GM19025 (cell line): ENCODE measurements at regions not wholly inside any gene's neighbourhood (a gene's known extent, or its start where the extent isn't known, plus 50 kb on each side); places are given as distances from the start of the nearest gene placed in this dataset.
"Not testable (repeated sequence)": the region's sequence is repeated elsewhere in the genome, so short reads cannot be mapped to it uniquely, and the experiment has no call there.

Source experiments
- ATAC-seq: cut with Tn5 transposase; IDR thresholded peaks from one replicate; pipeline ENCODE4 v1.9.1; 2021; ENCODE audit warnings: mild to moderate bottlenecking, low read depth, moderate library complexity; ENCODE audit not compliant: unreplicated experiment

GRCh38 chr1:219733511-219734174, 120.7 kb upstream of the ZC3H11B start:
- no peak for ATAC-seq

DNA sequence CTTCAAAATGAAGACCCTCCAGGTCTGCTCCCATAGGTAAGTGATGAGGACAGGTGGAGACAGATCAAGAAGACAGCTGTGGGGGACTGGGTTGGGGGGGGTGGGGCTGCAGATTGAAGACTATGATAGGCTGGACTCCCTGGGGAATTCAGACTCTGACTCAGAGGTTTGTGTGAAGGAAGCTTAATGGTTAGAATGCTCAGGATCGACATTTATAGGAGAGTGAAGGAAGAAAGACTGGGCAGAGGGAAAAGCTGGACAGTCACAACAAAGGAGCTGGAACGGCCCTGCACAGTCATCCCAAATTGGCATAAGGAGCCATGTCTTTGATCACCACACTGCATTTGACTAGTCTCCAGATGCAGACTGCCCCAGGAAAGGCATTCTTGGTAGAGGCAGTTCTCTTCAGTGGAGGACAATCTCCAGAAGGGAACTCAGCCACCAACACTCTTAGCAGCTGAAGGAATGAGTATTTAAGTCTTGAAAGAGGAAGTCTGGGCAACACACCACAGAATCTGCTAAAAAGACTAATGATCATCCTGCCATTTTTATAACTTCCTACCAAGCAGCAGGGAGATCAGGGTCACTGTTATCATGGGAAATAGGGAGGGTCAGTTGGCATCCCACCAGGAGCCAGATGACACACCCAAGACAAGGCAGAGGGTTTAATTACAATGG, 120.0 kb upstream of the ZC3H11B start:
- no peak for ATAC-seq

- no peak for ATAC-seq
Observed at GRCh38 chr1:219731771-219732170, 118.9 kb upstream of the ZC3H11B start.

GRCh38 chr1:219726480-219727272, 113.8 kb upstream of the ZC3H11B start:
- no peak for ATAC-seq

GRCh38 chr1:219724440-219724839, 111.5 kb upstream of the ZC3H11B start:
- ATAC-seq = no peak

- no peak for ATAC-seq
Observed at GRCh38 chr1:219717536-219717935, 104.6 kb upstream of the ZC3H11B start.

GRCh38 chr1:219716611-219717114, 103.8 kb upstream of the ZC3H11B start:
- no peak for ATAC-seq

DNA sequence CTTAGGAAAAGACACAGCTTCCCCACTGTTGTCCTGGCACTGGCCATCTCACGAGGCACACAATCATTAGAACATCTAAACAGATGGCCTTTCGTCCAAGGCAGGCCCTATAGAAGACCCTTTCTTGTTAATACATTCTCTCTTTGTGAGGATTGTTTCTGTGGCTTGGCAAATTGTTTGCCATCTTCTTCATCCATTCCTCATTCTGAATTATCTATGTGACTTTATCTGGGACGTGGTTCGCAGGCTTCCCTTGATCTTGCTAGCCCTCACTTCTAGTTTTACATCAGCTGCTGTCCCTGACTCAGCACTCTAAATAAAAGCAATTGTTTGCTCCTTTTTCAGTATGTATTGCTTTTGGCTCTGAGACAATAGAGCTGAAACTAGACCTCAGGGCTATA, 101.1 kb upstream of the ZC3H11B start:
- ATAC-seq = no peak

- ATAC-seq = no peak
Observed at GRCh38 chr1:219712506-219712905, 99.6 kb upstream of the ZC3H11B start.

DNA sequence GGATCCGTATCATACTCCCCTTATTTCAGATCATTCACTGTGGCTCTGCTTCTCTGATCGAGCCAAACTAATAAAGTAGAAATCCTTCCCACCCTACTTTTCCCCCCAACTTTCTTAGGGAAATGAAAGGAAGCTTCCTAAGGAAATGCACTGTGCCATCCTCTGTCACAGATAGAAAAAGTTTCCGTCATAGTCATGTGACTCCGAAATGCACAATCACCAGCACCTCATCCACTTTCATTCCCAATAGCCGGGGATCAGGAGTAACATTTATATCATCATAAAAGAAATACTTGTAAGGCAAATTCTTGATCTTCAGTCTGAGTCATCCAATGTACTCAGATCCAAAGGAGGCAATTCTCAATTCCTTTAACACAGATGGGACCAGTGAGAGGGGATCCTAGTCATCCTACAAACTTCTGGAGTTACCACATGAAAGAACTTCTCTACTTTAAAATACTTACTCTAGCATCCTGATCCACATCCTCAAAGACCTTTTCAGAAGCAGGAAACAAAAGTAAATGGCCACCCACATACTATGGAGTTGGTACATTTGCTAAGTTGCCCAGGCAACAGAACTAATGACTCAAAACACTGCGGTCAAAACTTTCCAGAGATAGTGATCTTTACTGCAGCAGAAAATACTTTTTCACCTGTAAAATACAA, 97.8 kb upstream of the ZC3H11B start:
- no peak for ATAC-seq

DNA sequence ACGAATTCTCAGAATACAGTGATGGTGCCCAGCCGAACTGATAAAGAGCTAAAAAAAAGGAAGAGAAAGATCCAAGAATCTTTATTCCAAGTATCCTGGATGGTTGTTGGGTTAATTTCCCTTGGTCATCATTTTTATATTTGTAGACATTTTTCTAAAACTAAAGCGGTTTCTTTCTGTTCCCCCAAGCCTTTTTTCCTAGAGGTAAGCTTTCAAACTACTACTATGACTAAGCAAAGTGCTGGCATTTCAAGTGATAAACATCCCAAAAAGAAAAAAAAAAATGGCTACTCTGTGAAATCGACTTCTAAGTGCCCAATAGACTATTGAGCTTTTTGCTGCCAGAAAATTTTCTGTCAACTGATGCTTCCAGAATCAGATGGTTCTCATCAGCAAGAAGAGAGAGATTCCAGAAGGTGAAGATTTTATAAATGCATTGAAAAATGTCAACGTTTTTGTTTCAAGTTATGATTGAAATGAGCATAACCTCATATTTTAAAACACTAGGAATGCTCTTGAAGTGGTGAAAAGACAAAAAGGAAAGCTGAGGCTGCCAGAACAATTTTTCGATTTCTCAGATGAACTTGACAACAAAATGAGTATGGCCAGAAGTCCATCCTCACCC, 96.1 kb upstream of the ZC3H11B start:
- no peak for ATAC-seq

DNA sequence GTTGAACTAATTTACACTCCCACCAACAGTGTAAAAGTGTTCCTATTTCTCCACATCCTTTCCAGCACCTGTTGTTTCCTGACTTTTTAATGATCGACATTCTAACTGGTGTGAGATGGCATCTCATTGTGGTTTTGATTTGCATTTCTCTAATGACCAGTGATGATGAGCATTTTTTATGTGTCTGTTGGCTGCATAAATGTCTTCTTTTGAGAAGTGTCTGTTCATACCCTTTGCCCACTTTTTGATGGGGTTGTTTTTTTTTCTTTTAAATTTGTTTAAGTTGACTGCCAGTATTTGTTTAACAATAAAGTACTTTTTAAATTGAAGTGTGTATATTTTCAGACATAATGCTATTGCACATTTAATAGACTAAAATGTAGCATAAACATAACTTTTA, 95.0 kb upstream of the ZC3H11B start:
- not testable (repeated sequence) for ATAC-seq

DNA sequence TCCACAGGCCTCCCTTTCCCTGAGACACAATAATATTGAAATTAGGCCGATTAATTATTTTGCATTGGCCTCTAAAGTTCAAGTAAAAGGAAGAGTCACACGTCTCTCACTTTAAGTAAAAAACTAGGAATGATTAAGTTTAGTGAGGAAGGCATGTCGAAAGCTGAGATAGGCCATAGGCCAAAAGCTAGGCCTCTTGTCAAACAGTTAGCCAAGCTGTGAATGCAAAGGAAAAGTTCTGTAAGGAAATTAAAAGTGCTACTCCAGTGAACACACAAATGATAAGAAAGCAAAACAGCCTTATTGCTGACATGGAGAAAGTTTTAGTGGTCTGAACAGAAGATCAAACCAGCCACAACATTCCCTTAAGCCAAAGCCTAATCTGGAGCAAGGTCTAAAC, 91.4 kb upstream of the ZC3H11B start:
- not testable (repeated sequence) for ATAC-seq

GRCh38 chr1:219703368-219703639, 90.4 kb upstream of the ZC3H11B start:
- ATAC-seq = no peak

DNA sequence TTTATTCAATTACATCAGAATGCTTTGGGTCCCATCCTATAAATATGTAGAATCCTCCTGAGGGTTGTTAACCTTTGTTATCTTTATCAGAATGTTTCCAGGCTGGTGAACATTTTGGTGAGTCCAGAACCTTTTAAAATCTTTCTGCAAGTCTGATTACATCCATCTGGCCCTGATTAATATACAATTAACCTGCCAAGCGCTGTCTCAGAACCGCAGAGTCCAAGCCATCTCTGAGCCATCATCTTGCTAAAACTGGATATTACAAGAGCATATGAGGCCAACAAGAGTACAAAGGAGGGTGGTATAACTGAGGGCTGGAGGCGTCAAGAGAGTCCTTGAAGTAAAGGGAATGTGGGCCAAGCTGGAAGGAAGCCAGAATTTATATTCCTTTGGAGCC, 88.6 kb upstream of the ZC3H11B start:
- ATAC-seq = no peak

GRCh38 chr1:219699870-219700269, 87.0 kb upstream of the ZC3H11B start:
- ATAC-seq = no peak

DNA sequence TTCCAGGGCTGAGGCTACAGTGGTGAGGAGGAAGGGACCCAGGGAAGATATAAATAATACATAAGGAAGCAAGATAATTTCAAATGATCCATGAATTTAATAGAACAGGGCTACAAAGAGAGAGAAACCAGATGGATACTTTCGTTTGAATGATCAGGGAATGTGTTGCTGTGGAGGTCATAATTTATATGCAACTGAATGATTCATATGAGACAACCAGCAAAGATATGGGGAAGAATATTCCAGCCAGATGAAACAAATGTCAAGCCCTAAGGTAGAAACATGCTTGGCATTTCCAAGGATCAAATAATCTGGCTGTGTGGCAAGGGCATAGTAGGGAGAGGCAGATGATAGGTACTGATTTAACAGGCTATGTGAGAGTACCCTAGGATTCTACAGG, 84.8 kb upstream of the ZC3H11B start:
- ATAC-seq = no peak

DNA sequence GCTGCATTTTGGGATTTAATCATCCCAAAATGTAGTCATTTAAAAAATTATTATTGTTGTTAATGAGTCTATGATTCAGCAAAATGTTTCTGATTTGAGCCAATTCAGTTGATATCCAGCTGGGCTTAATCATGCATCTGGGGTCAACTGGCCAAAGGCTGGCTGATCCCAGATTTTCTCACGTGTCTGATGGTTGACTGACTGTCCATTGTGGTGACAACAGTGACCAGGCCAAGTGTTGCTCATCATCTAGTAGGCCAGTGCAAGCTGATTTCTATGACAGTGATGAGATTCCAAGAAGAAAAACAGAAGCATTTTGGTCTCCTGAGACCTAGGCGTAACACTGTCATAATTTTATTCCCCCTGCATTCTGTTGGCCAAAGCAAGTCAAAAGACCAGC, 80.1 kb upstream of the ZC3H11B start:
- ATAC-seq = no peak

DNA sequence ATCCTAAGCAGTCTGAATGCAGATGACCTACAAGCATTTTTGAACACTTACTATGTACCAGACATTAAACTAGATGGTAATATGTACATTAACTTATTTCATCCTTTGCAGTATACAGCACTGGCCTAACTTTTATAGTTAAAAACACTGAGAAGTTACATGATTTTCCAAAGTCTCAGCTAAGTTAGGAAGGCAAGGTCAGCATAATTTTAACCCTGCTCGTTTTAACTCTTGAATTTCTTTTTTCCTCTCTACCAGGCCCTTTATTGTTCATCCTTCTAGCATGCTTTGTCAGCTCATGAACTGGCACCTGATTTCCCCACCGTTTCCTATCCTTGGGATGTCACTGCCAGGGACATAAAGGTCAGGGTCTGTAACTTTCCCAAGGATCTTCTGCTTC, 76.9 kb upstream of the ZC3H11B start:
- no peak for ATAC-seq

DNA sequence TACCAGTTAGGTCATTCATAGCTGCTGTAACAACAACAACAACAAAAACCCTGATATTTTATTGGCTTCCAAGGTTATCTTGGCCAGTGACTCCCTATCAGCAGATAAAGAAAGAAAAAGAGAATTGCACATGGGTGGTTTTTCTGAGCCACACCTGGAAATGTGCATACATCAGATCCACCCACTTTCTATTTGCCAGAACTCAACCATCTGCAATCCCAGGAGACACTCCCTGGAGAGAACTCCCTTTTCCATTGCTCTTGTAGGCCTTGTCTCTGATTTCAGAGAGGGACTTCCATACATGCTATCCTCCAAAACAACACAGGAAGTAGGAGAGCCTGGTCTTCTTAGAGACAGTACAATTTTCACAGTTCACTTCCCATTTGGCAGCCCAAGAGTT, 74.9 kb upstream of the ZC3H11B start:
- no peak for ATAC-seq

DNA sequence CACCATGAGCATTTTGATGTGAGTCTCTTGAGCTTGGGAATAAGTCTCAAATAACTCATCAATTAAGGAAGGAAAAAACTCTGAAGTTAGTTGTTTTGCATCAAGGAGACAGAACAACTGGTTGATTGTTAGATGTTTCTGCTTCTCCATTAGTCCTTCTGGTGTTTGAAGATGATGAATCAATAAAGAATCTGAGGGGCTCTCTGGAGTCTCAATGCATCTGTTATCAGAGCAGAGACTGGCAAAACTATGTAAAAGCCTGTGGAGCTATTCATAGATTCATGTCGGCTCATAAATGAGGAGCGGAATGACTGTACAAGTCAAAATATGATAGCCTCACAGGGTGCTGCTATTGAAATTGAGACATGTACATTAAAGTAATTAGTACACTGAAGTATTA, 73.3 kb upstream of the ZC3H11B start:
- no peak for ATAC-seq
